ENCODE measurements at regions not wholly inside any gene's neighbourhood (a gene's known extent, or its start where the extent isn't known, plus 50 kb on each side); places are given as distances from the start of the nearest gene placed in this dataset.

DNA sequence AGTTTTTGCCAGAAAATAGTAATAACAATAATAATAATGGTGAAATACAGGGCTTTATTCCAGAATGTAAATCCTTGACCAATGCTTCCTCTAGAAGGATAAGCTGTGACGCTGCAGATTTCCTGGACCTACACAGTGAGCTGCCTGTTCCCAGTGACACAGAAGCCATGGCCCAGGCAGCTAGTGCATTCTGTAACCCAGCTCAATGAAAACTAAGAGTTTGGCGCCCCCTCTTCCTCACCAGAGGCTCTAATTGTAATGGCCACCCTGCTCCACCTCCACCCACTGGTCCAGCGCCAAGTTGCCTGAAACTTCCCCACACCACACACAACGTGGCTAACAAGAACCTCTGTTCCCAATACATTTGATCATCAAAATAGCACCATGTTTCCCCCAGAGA lies 248.1 kb downstream of the CETN3 start:
- TF ChIP-seq POLR2A (IDR thresholded peaks at IDR 0.05; ENCODE audit: low read depth, low read length) (no peak), POLR2AphosphoS5 (IDR thresholded peaks at IDR 0.05; ENCODE audit: low read depth, low read length) (no peak), TAF1 (IDR thresholded peaks at IDR 0.05; ENCODE audit: borderline replicate concordance, low read depth, low read length) (no peak)

All from GM12892 (cell line).